Kidney (tissue), 13 donors: ENCODE measurements at regions not wholly inside any gene's neighbourhood (a gene's known extent, or its start where the extent isn't known, plus 50 kb on each side); places are given as distances from the start of the nearest gene placed in this dataset.
A peak's percentile ranks its signal among the peaks of the same experiment; 100 is the strongest.

Experiments used
- DNase-seq, 5 donors: peaks; one replicate each; pipeline ENCODE4 v3.0.0-alpha.2; 2013 to 2020
- FAIRE-seq: peaks from 2 replicates; lab custom pipeline; 2012; peaks lifted over from hg19 to GRCh38; lab: Jason Lieb, UNC
- H3K27ac ChIP-seq, 2 donors: one replicate each; pipeline ENCODE4 v1.7.0; 2013; ENCODE audit warnings: low read depth in 2 of 2, low read length in 2 of 2, inconsistent platforms in 1 of 2
- H3K27me3 ChIP-seq: one replicate; pipeline ENCODE4 v1.7.1; 2013; ENCODE audit warnings: low read length, inconsistent platforms; ENCODE audit not compliant: control insufficient read depth, insufficient read depth
- H3K36me3 ChIP-seq, 3 donors: one replicate each; pipeline versions ENCODE4 v1.7.0 to v1.7.1; 2013; ENCODE audit warnings: low read length in 3 of 3, control low read depth in 1 of 3, inconsistent platforms in 1 of 3; ENCODE audit not compliant: insufficient read depth in 3 of 3, control insufficient read depth in 2 of 3
- H3K4me1 ChIP-seq, 3 donors: one replicate each; pipeline versions ENCODE4 v1.7.0 to v1.7.1; 2013; ENCODE audit warnings: low read length in 3 of 3, inconsistent platforms in 1 of 3, low read depth in 1 of 3; ENCODE audit not compliant: control insufficient read depth in 2 of 3, insufficient read depth in 2 of 3
- H3K4me3 ChIP-seq, 3 donors: one replicate each; pipeline versions ENCODE4 v1.7.0 to v1.8.1; 2013; ENCODE audit warnings: low read length in 3 of 3, control low read depth in 1 of 3, inconsistent platforms in 1 of 3
- H3K9ac ChIP-seq, 3 donors: one replicate each; pipeline versions ENCODE4 v1.7.0 to v1.7.1; 2013; ENCODE audit warnings: low read length in 3 of 3, control low read depth in 1 of 3, inconsistent platforms in 1 of 3
- H3K9me3 ChIP-seq, 3 donors: one replicate each; pipeline versions ENCODE4 v1.7.0 to v1.7.1; 2013; ENCODE audit warnings: low read length in 3 of 3, control low read depth in 1 of 3, inconsistent platforms in 1 of 3; ENCODE audit not compliant: control insufficient read depth in 2 of 3, insufficient read depth in 1 of 3
- intact Hi-C: fragments of 100-400 bp; cut with DNase I; formaldehyde crosslinking; loops from one replicate; pipeline ENCODE4 v1.11.1; 2022
- TF ChIP-seq, protein P1 (sequence below): IDR thresholded peaks from 3 replicates; pipeline ENCODE4 v1.5.1; 2012; ENCODE audit warnings: mild to moderate bottlenecking, moderate library complexity, borderline replicate concordance; ENCODE audit not compliant: insufficient read depth; ENCODE audit errors: extremely low read depth
- donor health status: control.
- donor health status: control.
- donor health status: control.
- donor health status: control.
- donor health status: control.
- donor health status: DM: yes; HTN: yes; CAD: no.
- donor health status: Normal renal cell carcinoma (clear cell type).

GRCh38 chr6:54991761-54992330, 145.3 kb downstream of the FAM83B start:
- intact Hi-C loops, result no loop called here
- H3K9me3 ChIP-seq, result peaks cover 0 to 3% (median 0%) of the 10 kb centered on the region in 3 donors
- H3K4me3 ChIP-seq, result no peak overlapping the region
- no peaks in the 10 kb centered on the region for H3K36me3 ChIP-seq
- no peak for DNase-seq
- TF ChIP-seq, protein P1, sequence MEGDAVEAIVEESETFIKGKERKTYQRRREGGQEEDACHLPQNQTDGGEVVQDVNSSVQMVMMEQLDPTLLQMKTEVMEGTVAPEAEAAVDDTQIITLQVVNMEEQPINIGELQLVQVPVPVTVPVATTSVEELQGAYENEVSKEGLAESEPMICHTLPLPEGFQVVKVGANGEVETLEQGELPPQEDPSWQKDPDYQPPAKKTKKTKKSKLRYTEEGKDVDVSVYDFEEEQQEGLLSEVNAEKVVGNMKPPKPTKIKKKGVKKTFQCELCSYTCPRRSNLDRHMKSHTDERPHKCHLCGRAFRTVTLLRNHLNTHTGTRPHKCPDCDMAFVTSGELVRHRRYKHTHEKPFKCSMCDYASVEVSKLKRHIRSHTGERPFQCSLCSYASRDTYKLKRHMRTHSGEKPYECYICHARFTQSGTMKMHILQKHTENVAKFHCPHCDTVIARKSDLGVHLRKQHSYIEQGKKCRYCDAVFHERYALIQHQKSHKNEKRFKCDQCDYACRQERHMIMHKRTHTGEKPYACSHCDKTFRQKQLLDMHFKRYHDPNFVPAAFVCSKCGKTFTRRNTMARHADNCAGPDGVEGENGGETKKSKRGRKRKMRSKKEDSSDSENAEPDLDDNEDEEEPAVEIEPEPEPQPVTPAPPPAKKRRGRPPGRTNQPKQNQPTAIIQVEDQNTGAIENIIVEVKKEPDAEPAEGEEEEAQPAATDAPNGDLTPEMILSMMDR, result no peak
- no peaks in the 10 kb centered on the region for H3K4me1 ChIP-seq
- H3K9ac ChIP-seq, result no peak overlapping the region
- no peak overlapping the region for H3K27ac ChIP-seq
- FAIRE-seq, result no peak
- no peaks in the 10 kb centered on the region for H3K27me3 ChIP-seq

GRCh38 chr6:54992789-54993188, 146.2 kb downstream of the FAM83B start:
- intact Hi-C loops, result no loop called here

GRCh38 chr6:54993294-54993693, 146.7 kb downstream of the FAM83B start:
- no peak for FAIRE-seq
- intact Hi-C loops, result no loop called here
- TF ChIP-seq, protein P1, result no peak

More at GRCh38 chr6:54992789-54993188, 146.2 kb downstream of the FAM83B start:
- no peaks in the 10 kb centered on the region for H3K4me1 ChIP-seq
- TF ChIP-seq, protein P1, result peak; percentile 31
- DNase-seq (no peak), FAIRE-seq (no peak)
- no peaks in the 10 kb centered on the region for H3K36me3 ChIP-seq
- no peak overlapping the region for H3K4me3 ChIP-seq
- H3K9me3 ChIP-seq, result peaks cover 0 to 3% (median 0%) of the 10 kb centered on the region in 3 donors
- H3K27ac ChIP-seq, result no peak overlapping the region
- no peak overlapping the region for H3K9ac ChIP-seq
- no peaks in the 10 kb centered on the region for H3K27me3 ChIP-seq

GRCh38 chr6:54993948-54994347, 147.4 kb downstream of the FAM83B start:
- no peak for DNase-seq
- no peaks in the 10 kb centered on the region for H3K36me3 ChIP-seq
- H3K27ac ChIP-seq, result no peak overlapping the region
- no peak for FAIRE-seq
- no peaks in the 10 kb centered on the region for H3K27me3 ChIP-seq
- no peak overlapping the region for H3K9ac ChIP-seq
- intact Hi-C loops, result no loop called here
- H3K9me3 ChIP-seq, result peaks cover 0 to 3% (median 0%) of the 10 kb centered on the region in 3 donors
- TF ChIP-seq, protein P1, result no peak
- no peaks in the 10 kb centered on the region for H3K4me1 ChIP-seq
- H3K4me3 ChIP-seq, result no peak overlapping the region

More at GRCh38 chr6:54993294-54993693, 146.7 kb downstream of the FAM83B start:
- Histone ChIP-seq H3K9me3 (peaks cover 0 to 3% (median 0%) of the 10 kb centered on the region in 3 donors), H3K27ac (no peak overlapping the region), H3K27me3 (no peaks in the 10 kb centered on the region), H3K9ac (no peak overlapping the region), H3K4me1 (no peaks in the 10 kb centered on the region), H3K36me3 (no peaks in the 10 kb centered on the region), H3K4me3 (no peak overlapping the region)
- DNase-seq, result no peak
